ACC112 (cell line): ENCODE measurements at regions not wholly inside any gene's neighbourhood (a gene's known extent, or its start where the extent isn't known, plus 50 kb on each side); places are given as distances from the start of the nearest gene placed in this dataset.
"Not testable (repeated sequence)": the region's sequence is repeated elsewhere in the genome, so short reads cannot be mapped to it uniquely, and the experiment has no call there.

Experiments
- H2AFZ ChIP-seq: fragments of 200-600 bp; sonication (generic); one replicate; pipeline ENCODE4 v1.6.0; 2017; ENCODE audit warnings: antibody characterized with exemption, low read length; ENCODE audit not compliant: unreplicated experiment
- H3K27ac ChIP-seq: fragments of 200-600 bp; sonication (generic); 2 replicates; pipeline ENCODE4 v1.5.1; 2014; ENCODE audit warnings: low read depth, mild to moderate bottlenecking, antibody characterized with exemption, low read length, moderate library complexity
- H3K27me3 ChIP-seq: fragments of 200-600 bp; sonication (generic); 2 replicates; pipeline ENCODE4 v1.6.1; 2014; ENCODE audit warnings: mild to moderate bottlenecking, antibody characterized with exemption, low read length, moderate library complexity, mixed read lengths; ENCODE audit not compliant: insufficient read depth
- H3K36me3 ChIP-seq: fragments of 200-600 bp; sonication (generic); 2 replicates; pipeline ENCODE4 v1.6.1; 2016; ENCODE audit warnings: mild to moderate bottlenecking, antibody characterized with exemption, low read length, moderate library complexity, mixed read lengths; ENCODE audit not compliant: insufficient read depth
- H3K4me1 ChIP-seq: fragments of 200-600 bp; sonication (generic); one replicate; pipeline ENCODE4 v1.6.1; 2016; ENCODE audit warnings: low read length, mixed read lengths; ENCODE audit not compliant: insufficient read depth, unreplicated experiment, control insufficient read depth
- H3K4me3 ChIP-seq: fragments of 200-600 bp; sonication (generic); 2 replicates; pipeline ENCODE4 v1.5.1; 2014; ENCODE audit warnings: mild to moderate bottlenecking, low read depth, low read length
- H3K79me2 ChIP-seq: fragments of 200-600 bp; sonication (generic); one replicate; pipeline ENCODE4 v1.6.0; 2016; ENCODE audit warnings: low read length; ENCODE audit not compliant: control insufficient read depth, unreplicated experiment, insufficient read depth

DNA sequence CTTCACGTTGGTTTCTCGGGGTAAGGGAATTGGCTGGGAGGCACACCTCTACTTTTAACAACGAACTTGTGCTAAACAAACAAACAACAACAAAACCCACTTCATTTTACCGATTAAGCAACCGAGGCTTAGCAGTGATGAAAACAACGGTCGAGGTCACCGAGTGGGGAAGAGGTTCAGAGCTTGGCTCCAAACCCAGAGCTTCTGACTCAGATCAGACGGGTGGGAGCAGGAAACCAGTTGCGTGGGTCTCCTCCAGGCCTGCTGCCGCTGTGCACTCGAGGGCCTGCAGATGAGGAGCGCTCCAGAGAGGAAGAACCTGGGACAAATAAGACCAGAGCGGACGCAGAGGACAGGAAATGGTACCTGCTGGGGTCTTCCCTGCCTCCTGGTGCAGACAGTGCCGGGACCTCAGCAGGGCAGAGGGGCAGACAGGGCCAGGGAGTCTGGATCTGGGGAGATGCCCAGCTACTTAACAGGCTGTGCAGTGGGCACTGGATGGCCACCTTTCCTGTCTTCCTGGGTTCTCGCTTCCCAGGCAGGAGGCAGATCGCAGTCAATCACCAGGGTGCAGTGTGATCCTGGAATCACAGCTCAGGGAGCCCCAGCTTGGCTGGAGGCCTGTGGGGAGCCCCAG lies 99.0 kb upstream of the MEF2A start:
- Histone ChIP-seq H3K4me3 (no peak overlapping the region), H3K27me3 (no peaks in the 10 kb centered on the region), H3K79me2 (no peaks in the 10 kb centered on the region), H3K36me3 (no peaks in the 10 kb centered on the region; the same call in 1 of the 2 replicates), H2AFZ (no peak overlapping the region), H3K27ac (no peak overlapping the region), H3K4me1 (no peaks in the 10 kb centered on the region)

DNA sequence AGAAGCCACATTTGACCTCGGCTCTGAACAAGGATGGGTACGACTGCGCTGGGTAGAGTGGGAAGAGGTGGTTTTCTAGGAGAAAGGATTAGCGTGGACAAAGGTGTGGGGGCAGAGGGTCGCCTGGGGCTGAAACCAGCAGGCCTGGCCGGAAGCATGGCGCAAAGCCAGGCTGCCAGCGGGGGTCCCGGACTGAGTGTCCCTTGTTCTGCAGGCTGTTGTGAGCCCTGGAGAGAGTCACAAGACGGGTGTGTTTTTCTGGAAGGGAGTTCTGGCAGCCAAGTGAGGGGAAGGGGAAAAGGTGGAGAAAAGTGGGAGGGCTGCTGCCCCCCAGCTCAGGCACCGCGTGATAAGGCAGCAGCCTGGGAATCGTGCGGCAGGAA lies 98.5 kb upstream of the MEF2A start:
- H3K4me1 ChIP-seq: no peaks in the 10 kb centered on the region
- no peaks in the 10 kb centered on the region; the same call in 1 of the 2 replicates for H3K36me3 ChIP-seq
- H2AFZ ChIP-seq: no peak overlapping the region
- no peak overlapping the region for H3K27ac ChIP-seq
- no peak overlapping the region for H3K4me3 ChIP-seq
- no peaks in the 10 kb centered on the region for H3K27me3 ChIP-seq
- H3K79me2 ChIP-seq: no peaks in the 10 kb centered on the region

DNA sequence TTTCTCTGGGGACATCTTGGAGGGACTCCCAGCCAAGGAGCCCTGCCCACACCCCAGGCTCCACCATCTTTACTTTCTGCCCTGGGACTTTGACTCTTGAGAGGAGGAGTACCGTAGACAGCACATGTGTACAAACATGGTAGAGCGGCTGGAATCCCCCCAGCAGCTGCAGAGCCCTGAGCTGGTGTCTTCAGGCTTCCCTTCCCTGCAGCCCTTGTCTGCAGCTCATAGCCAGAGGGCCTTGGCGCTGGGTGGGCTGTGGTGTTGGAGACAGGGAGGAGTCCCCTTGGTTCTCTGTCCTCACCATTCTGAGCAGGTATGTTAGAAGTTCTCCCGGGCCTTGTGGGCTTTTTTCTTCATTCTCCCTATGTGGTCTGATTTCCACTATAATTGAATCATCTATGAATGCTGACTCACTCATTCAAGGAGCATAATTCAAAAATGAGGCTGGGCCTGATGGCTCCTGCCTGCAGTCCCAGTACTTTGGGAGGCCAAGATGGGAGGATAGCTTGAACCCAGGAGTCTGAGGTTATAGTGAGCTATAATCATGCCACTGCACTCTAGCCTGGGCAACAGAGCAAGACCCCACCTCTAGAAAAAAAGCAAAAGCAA lies 97.8 kb upstream of the MEF2A start:
- H3K36me3 ChIP-seq: no peaks in the 10 kb centered on the region; the same call in 1 of the 2 replicates

DNA sequence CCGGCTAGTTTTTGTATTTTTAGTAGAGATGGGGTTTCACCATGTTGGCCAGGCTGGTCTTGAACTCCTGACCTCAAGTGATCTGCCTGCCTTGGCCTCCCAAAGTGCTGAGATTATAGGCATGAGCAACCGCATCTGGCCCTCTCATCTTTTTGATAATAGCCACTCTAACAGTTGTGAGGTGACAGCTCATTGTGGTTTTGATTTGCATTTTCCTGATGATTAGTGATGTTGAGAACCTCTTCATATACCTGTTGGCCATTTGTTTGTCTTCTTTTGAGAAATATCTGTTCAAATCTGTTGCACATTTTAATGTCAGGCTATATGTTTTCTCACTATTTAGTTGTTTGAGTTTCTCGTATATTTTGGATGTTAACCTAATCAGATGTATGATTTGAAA lies 95.6 kb upstream of the MEF2A start:
- not testable (repeated sequence) for H2AFZ ChIP-seq, H3K27me3 ChIP-seq, H3K36me3 ChIP-seq, H3K4me1 ChIP-seq, H3K27ac ChIP-seq, H3K4me3 ChIP-seq, H3K79me2 ChIP-seq

More for the DNA sequence above, 97.8 kb upstream of the MEF2A start:
- H3K79me2 ChIP-seq: no peaks in the 10 kb centered on the region
- no peaks in the 10 kb centered on the region for H3K27me3 ChIP-seq
- H3K27ac ChIP-seq: no peak overlapping the region
- H3K4me1 ChIP-seq: no peaks in the 10 kb centered on the region
- no peak overlapping the region for H2AFZ ChIP-seq
- H3K4me3 ChIP-seq: no peak overlapping the region

DNA sequence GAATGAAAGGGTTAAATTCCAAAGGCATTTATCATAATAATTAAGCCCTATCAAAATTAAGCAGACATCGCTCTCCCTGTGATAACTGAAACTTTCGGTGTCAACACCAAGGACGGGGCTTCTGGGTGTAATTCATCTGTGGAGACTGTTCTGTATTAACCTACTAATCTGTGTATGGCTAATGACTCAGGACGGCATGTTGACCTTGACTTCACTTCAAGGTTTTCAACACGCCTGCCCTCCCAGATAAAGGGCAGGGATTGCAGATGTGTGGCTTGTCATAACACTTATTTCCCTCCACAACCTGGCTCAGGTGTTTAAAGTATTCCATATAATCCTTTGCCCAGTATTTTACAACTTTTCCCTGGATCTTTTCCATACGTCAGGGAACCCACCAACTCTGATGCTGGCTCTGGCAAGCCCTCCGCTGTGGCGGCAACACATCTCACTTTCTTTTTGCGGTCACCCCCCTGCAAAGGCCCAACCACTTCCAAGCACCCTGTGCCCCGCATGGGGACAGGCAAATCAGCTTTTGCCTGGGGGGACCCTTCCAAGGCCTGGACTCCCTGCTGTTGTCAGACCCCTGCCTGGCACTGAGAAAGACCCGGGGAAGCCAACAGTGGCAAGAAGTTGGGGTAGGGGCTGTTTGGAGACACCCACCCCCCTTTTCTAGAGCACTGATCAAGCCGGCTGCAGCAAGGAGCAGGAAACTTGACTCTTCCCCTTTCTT lies 93.2 kb upstream of the MEF2A start:
- Histone ChIP-seq H3K36me3 (no peaks in the 10 kb centered on the region), H3K4me3 (no peak overlapping the region), H3K27ac (no peak overlapping the region), H3K27me3 (no peaks in the 10 kb centered on the region), H3K4me1 (peaks cover 15% of the 10 kb centered on the region), H2AFZ (no peak overlapping the region), H3K79me2 (no peaks in the 10 kb centered on the region)

DNA sequence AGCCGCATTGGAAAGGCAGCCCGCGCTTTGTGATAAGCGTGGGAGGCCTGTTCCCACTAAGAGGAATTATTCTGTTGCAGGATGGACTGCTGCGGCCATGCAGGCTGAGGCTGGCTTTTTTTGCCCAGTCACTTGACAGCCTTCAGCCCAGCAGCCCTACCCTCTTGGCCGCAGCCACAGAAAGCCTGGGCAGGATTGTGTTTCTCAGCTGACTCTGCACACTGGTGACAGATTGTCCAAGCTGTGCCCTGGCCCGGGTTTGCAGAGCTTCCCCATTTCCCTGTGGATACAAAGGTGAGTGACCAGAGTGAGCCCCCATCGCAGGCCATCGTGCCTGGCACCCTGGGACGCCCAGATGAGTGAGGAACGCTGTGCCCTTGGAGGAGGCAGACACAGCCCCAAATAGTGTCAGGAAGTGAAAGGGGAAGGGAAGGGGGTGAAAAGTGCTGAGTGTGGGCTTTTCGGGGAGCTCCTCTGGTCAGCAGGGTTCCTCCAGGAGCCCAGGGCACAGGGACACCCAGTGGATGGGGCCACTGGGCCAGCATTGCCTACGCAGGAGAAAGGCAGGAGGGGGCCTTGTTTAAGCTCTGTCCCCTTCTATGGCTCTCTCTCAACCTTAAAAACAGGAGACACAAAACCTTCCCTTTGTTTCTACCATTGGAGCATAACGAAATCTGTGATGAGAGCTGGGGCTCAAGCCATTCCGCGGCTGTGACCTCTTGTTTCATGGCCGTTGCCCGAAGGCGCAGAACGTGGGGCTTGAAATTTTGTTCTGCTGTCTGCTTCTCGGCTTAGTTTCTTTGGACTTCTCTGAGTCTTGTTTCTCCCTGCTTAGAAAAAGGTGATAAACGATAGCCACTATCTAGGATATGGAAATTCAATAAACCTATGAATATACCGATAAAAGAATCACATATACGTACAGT lies 91.5 kb upstream of the MEF2A start:
- Histone ChIP-seq H3K27me3 (no peaks in the 10 kb centered on the region), H3K36me3 (no peaks in the 10 kb centered on the region), H2AFZ (no peak overlapping the region), H3K27ac (no peak overlapping the region), H3K79me2 (no peaks in the 10 kb centered on the region), H3K4me3 (no peak overlapping the region), H3K4me1 (peaks cover 20% of the 10 kb centered on the region)

DNA sequence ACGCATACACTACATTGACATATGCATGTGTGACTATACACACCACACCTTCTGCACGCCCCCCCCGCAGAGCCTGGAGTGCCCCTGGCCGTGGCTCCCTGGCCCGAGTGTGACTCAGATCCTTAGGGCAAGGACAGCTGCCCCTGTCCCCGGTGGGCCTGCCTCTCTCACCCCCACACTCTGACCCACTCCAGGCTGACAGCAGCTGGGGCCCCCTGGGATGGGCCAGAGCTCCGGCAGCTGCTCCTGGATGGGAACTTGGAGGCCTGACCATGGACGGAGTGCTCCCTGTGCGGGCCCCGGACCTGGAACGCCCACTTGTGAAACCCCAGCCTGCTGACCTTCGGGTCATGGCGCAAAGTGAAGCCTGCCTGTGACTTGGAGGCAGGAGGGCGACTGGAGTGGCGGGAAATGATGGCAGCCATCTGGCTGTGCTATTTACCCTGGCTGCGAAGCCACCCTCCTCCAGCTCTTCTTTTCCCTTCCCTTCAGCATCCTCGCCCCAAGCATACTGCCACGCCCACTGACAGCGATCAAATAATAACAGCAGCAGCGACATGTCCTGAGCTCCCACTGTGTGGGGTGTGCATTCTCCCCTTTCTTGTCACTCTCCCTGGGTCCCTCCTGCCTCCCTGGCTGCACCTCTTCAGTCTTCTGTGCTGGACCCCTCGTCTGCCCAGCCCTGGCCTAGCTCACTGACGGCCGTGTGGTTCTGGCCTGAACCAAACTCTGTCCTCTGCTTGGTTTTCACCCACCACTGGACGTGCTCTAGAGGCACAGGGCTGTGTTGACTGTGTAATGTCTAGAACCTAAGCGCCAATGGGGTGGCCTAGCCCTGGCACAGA lies 90.7 kb upstream of the MEF2A start:
- Histone ChIP-seq H3K4me1 (peaks cover 20% of the 10 kb centered on the region), H3K36me3 (no peaks in the 10 kb centered on the region), H3K4me3 (no peak overlapping the region), H2AFZ (no peak overlapping the region), H3K27ac (no peak overlapping the region), H3K79me2 (no peaks in the 10 kb centered on the region), H3K27me3 (no peaks in the 10 kb centered on the region)

DNA sequence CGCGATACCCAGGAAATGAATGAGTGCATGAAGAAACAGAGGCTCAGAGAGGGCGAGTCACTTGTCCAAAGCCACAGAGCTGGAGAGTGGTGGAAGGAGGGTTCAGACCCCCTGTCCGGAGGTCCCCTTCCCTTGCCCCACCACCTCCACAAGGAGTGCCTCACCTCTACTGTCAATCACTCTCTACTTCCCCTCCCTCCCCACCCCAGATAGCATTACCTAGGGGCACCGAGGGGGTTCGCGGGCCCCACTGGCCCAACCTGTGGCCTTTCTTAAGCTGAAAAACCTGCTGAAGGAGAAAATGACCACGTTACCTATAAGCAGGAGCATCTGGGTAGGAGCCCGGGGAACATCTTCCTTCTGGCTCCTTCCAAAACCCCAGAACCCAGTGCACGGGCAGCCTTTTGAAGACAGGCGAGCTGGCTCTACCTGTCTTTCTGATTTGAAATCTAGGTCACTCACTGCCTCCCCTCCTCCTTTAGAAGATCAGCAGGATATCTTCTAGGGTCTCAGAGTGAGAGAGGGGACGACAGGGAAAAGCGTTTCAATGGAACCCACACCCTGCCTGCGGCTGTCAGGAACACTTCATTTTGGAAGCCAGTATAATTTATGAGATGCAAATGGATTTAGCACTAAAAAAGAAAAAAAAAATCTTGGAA lies 89.9 kb upstream of the MEF2A start:
- no peaks in the 10 kb centered on the region for H3K27me3 ChIP-seq
- no peaks in the 10 kb centered on the region for H3K36me3 ChIP-seq
- H3K27ac ChIP-seq: peak overlapping the region; percentile 42; the same call in 1 of the 2 replicates
- H3K4me3 ChIP-seq: no peak overlapping the region
- H3K4me1 ChIP-seq: peaks cover 20% of the 10 kb centered on the region
- no peaks in the 10 kb centered on the region for H3K79me2 ChIP-seq
- H2AFZ ChIP-seq: peak overlapping the region; percentile 6

DNA sequence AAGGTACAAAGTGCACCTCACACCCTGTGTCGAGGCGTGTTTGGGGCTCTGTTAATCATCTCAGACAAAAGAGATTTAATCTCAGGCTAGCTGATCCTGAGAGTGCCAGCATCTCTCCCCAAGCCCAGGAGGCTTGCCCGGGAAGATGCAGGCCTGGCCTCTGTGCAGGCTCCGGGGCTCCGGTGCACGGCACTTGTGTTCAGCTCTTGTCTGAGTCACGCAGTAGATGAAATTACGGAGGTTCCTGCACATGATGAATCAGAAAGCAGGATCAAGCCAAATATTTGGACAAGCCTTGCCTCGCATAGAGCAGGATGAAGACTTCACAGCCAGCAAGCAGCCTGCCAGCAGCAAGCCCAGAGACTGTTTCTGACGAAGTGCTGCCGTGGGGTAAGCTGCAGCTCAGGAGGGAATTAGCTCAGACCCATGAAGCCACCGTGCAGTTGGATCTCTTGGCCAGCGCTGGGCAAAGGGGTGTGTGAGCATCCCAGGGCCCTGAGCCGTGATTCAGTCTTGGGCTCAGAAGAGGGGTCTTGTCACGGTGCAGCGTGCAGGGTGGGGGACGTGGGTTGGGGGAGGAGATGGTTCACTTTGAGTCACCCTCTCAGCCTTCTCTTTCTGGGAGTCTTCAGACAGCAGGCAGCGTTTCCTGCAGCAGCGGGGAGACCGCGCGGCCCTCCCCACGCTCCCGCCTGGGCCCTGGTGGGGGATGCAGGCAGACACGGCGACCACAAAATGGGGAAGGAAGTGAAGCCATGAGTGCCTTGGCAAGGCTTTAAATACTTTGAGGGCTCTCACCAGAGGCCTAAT lies 89.2 kb upstream of the MEF2A start:
- H2AFZ ChIP-seq: peak overlapping the region; percentile 6
- peaks cover 20% of the 10 kb centered on the region for H3K4me1 ChIP-seq
- no peaks in the 10 kb centered on the region for H3K79me2 ChIP-seq
- H3K27me3 ChIP-seq: no peaks in the 10 kb centered on the region
- no peaks in the 10 kb centered on the region for H3K36me3 ChIP-seq
- no peak overlapping the region for H3K4me3 ChIP-seq
- H3K27ac ChIP-seq: peak overlapping the region; percentile 63
